PC-3 (cell line): ENCODE measurements at regions not wholly inside any gene's neighbourhood (a gene's known extent, or its start where the extent isn't known, plus 50 kb on each side); places are given as distances from the start of the nearest gene placed in this dataset.

Experiments used
- ATAC-seq: fragments of 200-7000 bp; cut with Tn5 transposase; 2 replicates; pipeline ENCODE4 v1.9.1; 2020; ENCODE audit warnings: mild to moderate bottlenecking, moderate library complexity
- BruUV-seq: library from RNA; stranded (reverse); fragments of 400-500 nt; replicated peaks from 2 replicates; lab custom pipeline; 2021; lab: Mats Ljungman, UMichigan
- CTCF ChIA-PET: fragments of 300-600 bp; sonication (Branson Sonifier 250); formaldehyde crosslinking; loops from one replicate; lab custom pipeline; 2022; ENCODE audit warnings: antibody characterized with exemption; lab: Charles Lee
- POLR2A ChIA-PET: fragments of 300-600 bp; sonication (Branson Sonifier 250); formaldehyde crosslinking; loops from one replicate; lab custom pipeline; 2022; ENCODE audit warnings: antibody characterized with exemption; ENCODE audit not compliant: unreplicated experiment; lab: Charles Lee
- DNase-seq: peaks from one replicate; pipeline ENCODE4 v3.0.0-alpha.2; 2015
- H2AFZ ChIP-seq: fragments of 300-600 bp; sonication (generic); 2 replicates; pipeline ENCODE4 v1.6.0; 2016; ENCODE audit warnings: antibody characterized with exemption, low read length
- H3F3A ChIP-seq: fragments of 300-600 bp; sonication (generic); one replicate; pipeline ENCODE4 v1.6.0; 2017; ENCODE audit warnings: antibody characterized with exemption, low read length, control low read depth, mild to moderate bottlenecking; ENCODE audit not compliant: unreplicated experiment
- H3K27ac ChIP-seq: fragments of 300-600 bp; sonication (generic); 2 replicates; pipeline ENCODE4 v1.5.1; 2016; ENCODE audit warnings: mild to moderate bottlenecking, low read length
- H3K27me3 ChIP-seq: fragments of 300-600 bp; sonication (generic); 2 replicates; pipeline ENCODE4 v1.6.1; 2016; ENCODE audit warnings: low read length, mixed read lengths
- H3K36me3 ChIP-seq: fragments of 300-600 bp; sonication (generic); 2 replicates; pipeline ENCODE4 v1.6.1; 2016; ENCODE audit warnings: low read depth, mixed run types, low read length, mixed read lengths
- H3K4me1 ChIP-seq: fragments of 300-600 bp; sonication (generic); 2 replicates; pipeline ENCODE4 v1.5.1; 2016; ENCODE audit warnings: low read length; ENCODE audit not compliant: insufficient read depth
- H3K4me2 ChIP-seq: fragments of 300-600 bp; sonication (generic); 2 replicates; pipeline ENCODE4 v1.6.0; 2016; ENCODE audit warnings: low read length
- H3K4me3 ChIP-seq: fragments of 300-600 bp; sonication (generic); 2 replicates; pipeline ENCODE4 v1.5.1; 2016; ENCODE audit warnings: mild to moderate bottlenecking, low read length, mixed read lengths
- H3K79me2 ChIP-seq: fragments of 300-600 bp; sonication (generic); 2 replicates; pipeline ENCODE4 v1.6.1; 2017; ENCODE audit warnings: low read length, mixed read lengths
- H3K9ac ChIP-seq: fragments of 300-600 bp; sonication (generic); 2 replicates; pipeline ENCODE4 v1.6.0; 2016; ENCODE audit warnings: mild to moderate bottlenecking, low read length
- H3K9me2 ChIP-seq: fragments of 300-600 bp; sonication (generic); replicated peaks from 2 replicates; pipeline ENCODE4 v1.6.1; 2016; ENCODE audit warnings: mixed run types, low read length, mixed read lengths
- H3K9me3 ChIP-seq: fragments of 300-600 bp; sonication (generic); 2 replicates; pipeline ENCODE4 v1.6.1; 2016; ENCODE audit warnings: low read length, mixed read lengths
- H4K20me1 ChIP-seq: fragments of 300-600 bp; sonication (generic); 2 replicates; pipeline ENCODE4 v1.6.1; 2016; ENCODE audit warnings: low read length, mixed read lengths
- EZH2 ChIP-seq: fragments of 300-600 bp; sonication (generic); IDR thresholded peaks from one replicate; pipeline ENCODE4 v1.6.1; 2017; ENCODE audit warnings: antibody characterized with exemption, mild to moderate bottlenecking, low read length; ENCODE audit not compliant: unreplicated experiment
- EZH2phosphoT487 ChIP-seq: fragments of 300-600 bp; sonication (generic); IDR thresholded peaks from 2 replicates; pipeline ENCODE4 v1.6.1; 2018; ENCODE audit warnings: mild to moderate bottlenecking, antibody characterized with exemption, low read length, borderline replicate concordance
- intact Hi-C: fragments of 100-400 bp; cut with micrococcal nuclease; formaldehyde crosslinking; loops from 2 replicates; pipeline ENCODE4 v1.9.0; 2023
- TF ChIP-seq, protein P1 (sequence below): fragments of 300-600 bp; sonication (generic); conservative IDR thresholded peaks from 2 replicates; pipeline ENCODE4 v1.5.1; 2017; ENCODE audit warnings: antibody characterized with exemption, low read depth, mild to moderate bottlenecking, low read length

- intact Hi-C loops = no loop called here
- H3K27me3 ChIP-seq = no peaks in the 10 kb centered on the region
- no peak overlapping the region for H3K27ac ChIP-seq
- no peak overlapping the region for H3K4me2 ChIP-seq
- H2AFZ ChIP-seq = no peak overlapping the region
- no peaks in the 10 kb centered on the region for H3K36me3 ChIP-seq
- no peak for ATAC-seq
- H3K79me2 ChIP-seq = no peaks in the 10 kb centered on the region
- TF ChIP-seq EZH2 (no peak), EZH2phosphoT487 (no peak)
- TF ChIP-seq, protein P1, sequence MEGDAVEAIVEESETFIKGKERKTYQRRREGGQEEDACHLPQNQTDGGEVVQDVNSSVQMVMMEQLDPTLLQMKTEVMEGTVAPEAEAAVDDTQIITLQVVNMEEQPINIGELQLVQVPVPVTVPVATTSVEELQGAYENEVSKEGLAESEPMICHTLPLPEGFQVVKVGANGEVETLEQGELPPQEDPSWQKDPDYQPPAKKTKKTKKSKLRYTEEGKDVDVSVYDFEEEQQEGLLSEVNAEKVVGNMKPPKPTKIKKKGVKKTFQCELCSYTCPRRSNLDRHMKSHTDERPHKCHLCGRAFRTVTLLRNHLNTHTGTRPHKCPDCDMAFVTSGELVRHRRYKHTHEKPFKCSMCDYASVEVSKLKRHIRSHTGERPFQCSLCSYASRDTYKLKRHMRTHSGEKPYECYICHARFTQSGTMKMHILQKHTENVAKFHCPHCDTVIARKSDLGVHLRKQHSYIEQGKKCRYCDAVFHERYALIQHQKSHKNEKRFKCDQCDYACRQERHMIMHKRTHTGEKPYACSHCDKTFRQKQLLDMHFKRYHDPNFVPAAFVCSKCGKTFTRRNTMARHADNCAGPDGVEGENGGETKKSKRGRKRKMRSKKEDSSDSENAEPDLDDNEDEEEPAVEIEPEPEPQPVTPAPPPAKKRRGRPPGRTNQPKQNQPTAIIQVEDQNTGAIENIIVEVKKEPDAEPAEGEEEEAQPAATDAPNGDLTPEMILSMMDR = no peak
- no peak overlapping the region for H3K4me3 ChIP-seq
- no peaks in the 10 kb centered on the region for H3K9me3 ChIP-seq
- peaks cover 28% of the 10 kb centered on the region for H3K4me1 ChIP-seq
- POLR2A ChIA-PET = no interaction called here
- H4K20me1 ChIP-seq = no peaks in the 10 kb centered on the region
- CTCF ChIA-PET = no interaction called here
- peaks cover 7% of the 10 kb centered on the region for H3F3A ChIP-seq
- H3K9ac ChIP-seq = no peak overlapping the region
- no peak for DNase-seq
- H3K9me2 ChIP-seq = no peaks in the 10 kb centered on the region
- BruUV-seq = no TSS peak
These were observed 240.5 kb downstream of the TLE3 start for GRCh38 chr15:69857250-69857649.

GRCh38 chr15:69857686-69858391, 239.9 kb downstream of the TLE3 start:
- Histone ChIP-seq H3K27me3 (no peaks in the 10 kb centered on the region), H3K36me3 (no peaks in the 10 kb centered on the region), H3K9me2 (no peaks in the 10 kb centered on the region), H3K4me3 (no peak overlapping the region), H3K27ac (no peak overlapping the region), H2AFZ (no peak overlapping the region), H3K79me2 (no peaks in the 10 kb centered on the region), H3F3A (peaks cover 7% of the 10 kb centered on the region), H3K9me3 (no peaks in the 10 kb centered on the region), H3K4me2 (no peak overlapping the region), H3K4me1 (peaks cover 23% of the 10 kb centered on the region), H4K20me1 (no peaks in the 10 kb centered on the region), H3K9ac (no peak overlapping the region)
- CTCF ChIA-PET = no interaction called here
- no TSS peak for BruUV-seq
- intact Hi-C loops = no loop called here
- POLR2A ChIA-PET = no interaction called here
- DNase-seq (no peak), ATAC-seq (no peak)
- TF ChIP-seq, protein P1 = no peak
- TF ChIP-seq EZH2phosphoT487 (no peak), EZH2 (no peak)

DNA sequence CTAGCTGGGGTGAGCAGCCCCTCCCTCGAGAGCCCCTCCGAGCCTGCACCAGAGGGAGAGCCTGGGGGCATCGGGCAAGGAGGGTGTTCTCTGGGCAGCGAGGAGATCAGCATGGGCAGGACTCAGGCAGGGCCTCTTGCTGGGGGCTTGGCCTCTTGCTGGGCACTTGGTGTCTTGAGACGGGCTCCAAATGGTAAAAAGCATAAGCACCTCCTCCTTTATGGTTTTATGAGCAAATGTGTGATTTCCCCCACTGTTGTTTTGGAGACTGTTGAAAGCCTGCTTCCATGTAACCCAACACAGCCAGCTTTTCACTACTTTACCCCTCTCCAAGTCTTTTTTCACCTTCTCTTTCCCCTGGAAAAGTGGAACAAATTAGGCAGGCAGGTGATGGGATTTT, 239.3 kb downstream of the TLE3 start:
- DNase-seq = no peak
- H3K79me2 ChIP-seq = no peaks in the 10 kb centered on the region
- peaks cover 7% of the 10 kb centered on the region for H3F3A ChIP-seq
- H3K9me2 ChIP-seq = no peaks in the 10 kb centered on the region
- no peak overlapping the region for H3K27ac ChIP-seq
- H4K20me1 ChIP-seq = no peaks in the 10 kb centered on the region
- no TSS peak for BruUV-seq
- POLR2A ChIA-PET = no interaction called here
- H3K9ac ChIP-seq = no peak overlapping the region
- intact Hi-C loops = no loop called here
- no peak for TF ChIP-seq EZH2phosphoT487
- TF ChIP-seq, protein P1 = no peak
- no peak for TF ChIP-seq EZH2
- H3K4me2 ChIP-seq = no peak overlapping the region
- H2AFZ ChIP-seq = no peak overlapping the region
- CTCF ChIA-PET = no interaction called here
- H3K4me1 ChIP-seq = peaks cover 16% of the 10 kb centered on the region
- ATAC-seq = no peak
- no peaks in the 10 kb centered on the region for H3K27me3 ChIP-seq
- no peaks in the 10 kb centered on the region for H3K36me3 ChIP-seq
- H3K9me3 ChIP-seq = no peaks in the 10 kb centered on the region
- H3K4me3 ChIP-seq = no peak overlapping the region
